HFFc6 (cell line): ENCODE measurements at regions not wholly inside any gene's neighbourhood (a gene's known extent, or its start where the extent isn't known, plus 50 kb on each side); places are given as distances from the start of the nearest gene placed in this dataset.

Experiments used
- DNase-seq: peaks from one replicate; pipeline ENCODE4 v3.0.0-alpha.2; 2018
- H3K27ac Mint-ChIP-seq: 2 replicates; pipeline ENCODE4 v1.8.0; 2020; ENCODE audit warnings: mild to moderate bottlenecking, mixed read lengths
- H3K27me3 Mint-ChIP-seq: 2 replicates; pipeline ENCODE4 v1.8.0; 2021; ENCODE audit warnings: mild to moderate bottlenecking, moderate library complexity, mixed read lengths; ENCODE audit not compliant: insufficient read depth
- H3K36me3 Mint-ChIP-seq: 2 replicates; pipeline ENCODE4 v1.8.0; 2021; ENCODE audit warnings: low read depth, mixed read lengths
- H3K4me1 Mint-ChIP-seq: 2 replicates; pipeline ENCODE4 v1.8.0; 2020; ENCODE audit warnings: low read depth, mixed read lengths
- H3K4me3 Mint-ChIP-seq: 2 replicates; pipeline ENCODE4 v1.8.0; 2020; ENCODE audit warnings: mild to moderate bottlenecking, moderate library complexity, mixed read lengths
- H3K9me3 Mint-ChIP-seq: 2 replicates; pipeline ENCODE4 v1.8.0; 2020; ENCODE audit warnings: mild to moderate bottlenecking, mixed read lengths
- TF ChIP-seq, protein P1 (sequence below): fragments of 200-600 bp; sonication (generic); IDR thresholded peaks from 2 replicates; pipeline ENCODE4 v1.5.0; 2021; ENCODE audit warnings: antibody characterized with exemption, mild to moderate bottlenecking

DNA sequence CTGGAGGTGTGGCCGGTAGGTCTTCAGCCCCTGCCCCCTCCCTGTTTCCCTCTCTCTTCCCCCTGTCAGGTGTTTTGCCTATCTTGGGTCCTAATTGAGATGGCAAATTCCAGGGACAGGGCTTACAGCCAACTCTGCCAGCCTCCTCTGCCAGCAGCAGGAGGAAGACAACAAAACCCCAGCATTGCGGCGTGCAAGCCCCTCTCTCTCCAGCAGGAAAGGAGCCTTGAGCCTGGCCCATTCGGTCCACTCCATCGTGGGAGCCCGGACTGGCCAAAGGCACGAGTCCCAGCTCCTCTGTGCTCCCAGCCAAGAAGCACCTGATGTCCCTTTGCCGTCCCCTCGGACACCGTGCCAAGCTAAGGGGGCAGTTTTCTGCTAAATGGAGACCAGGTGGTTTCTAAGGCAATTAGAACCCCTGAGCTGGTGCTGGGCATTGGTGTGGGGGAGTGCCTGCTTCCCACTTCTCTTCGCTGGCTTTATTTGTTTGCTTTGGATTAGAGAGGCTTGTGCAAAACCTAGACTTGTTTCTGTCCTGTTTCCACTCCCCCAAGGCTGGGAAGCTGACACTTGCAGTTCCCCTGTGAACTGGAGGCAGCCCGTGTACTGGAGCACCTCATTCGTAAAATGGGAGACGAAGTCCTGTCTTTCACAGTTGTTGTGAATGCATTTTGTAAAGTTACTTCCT is 57.1 kb upstream of the LHX5 start:
- Mint-ChIP-seq H3K9me3 (no peaks in the 10 kb centered on the region), H3K4me1 (no peaks in the 10 kb centered on the region), H3K36me3 (no peaks in the 10 kb centered on the region), H3K4me3 (no peak overlapping the region), H3K27me3 (peaks cover 20% of the 10 kb centered on the region), H3K27ac (no peak overlapping the region)
- no peak for DNase-seq
- TF ChIP-seq, protein P1, sequence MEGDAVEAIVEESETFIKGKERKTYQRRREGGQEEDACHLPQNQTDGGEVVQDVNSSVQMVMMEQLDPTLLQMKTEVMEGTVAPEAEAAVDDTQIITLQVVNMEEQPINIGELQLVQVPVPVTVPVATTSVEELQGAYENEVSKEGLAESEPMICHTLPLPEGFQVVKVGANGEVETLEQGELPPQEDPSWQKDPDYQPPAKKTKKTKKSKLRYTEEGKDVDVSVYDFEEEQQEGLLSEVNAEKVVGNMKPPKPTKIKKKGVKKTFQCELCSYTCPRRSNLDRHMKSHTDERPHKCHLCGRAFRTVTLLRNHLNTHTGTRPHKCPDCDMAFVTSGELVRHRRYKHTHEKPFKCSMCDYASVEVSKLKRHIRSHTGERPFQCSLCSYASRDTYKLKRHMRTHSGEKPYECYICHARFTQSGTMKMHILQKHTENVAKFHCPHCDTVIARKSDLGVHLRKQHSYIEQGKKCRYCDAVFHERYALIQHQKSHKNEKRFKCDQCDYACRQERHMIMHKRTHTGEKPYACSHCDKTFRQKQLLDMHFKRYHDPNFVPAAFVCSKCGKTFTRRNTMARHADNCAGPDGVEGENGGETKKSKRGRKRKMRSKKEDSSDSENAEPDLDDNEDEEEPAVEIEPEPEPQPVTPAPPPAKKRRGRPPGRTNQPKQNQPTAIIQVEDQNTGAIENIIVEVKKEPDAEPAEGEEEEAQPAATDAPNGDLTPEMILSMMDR, result no peak

DNA sequence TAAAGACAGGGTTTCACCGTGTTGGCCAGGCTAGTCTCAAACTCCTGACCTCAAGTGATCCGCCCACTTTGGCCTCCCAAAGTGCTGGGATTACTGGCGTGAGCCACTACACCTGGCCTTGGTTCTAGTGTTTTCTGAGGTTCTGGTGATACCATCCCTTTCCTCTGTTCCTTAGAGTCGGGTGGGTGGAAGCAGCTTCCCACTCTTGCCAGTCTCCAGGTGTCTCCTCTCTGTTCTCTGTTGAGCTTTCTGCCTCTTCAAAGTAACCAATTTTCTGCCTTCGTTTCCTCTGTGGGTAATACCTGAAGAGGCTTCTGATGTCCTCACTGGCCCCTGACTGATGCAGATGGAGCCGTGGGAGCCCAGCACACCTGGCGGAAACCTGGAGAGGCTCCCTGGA is 53.4 kb upstream of the LHX5 start:
- Mint-ChIP-seq H3K4me3 (no peak overlapping the region), H3K27ac (no peak overlapping the region), H3K9me3 (no peaks in the 10 kb centered on the region), H3K36me3 (no peaks in the 10 kb centered on the region), H3K4me1 (no peaks in the 10 kb centered on the region), H3K27me3 (peaks cover 37% of the 10 kb centered on the region)
- TF ChIP-seq, protein P1, result no peak
- DNase-seq, result no peak

DNA sequence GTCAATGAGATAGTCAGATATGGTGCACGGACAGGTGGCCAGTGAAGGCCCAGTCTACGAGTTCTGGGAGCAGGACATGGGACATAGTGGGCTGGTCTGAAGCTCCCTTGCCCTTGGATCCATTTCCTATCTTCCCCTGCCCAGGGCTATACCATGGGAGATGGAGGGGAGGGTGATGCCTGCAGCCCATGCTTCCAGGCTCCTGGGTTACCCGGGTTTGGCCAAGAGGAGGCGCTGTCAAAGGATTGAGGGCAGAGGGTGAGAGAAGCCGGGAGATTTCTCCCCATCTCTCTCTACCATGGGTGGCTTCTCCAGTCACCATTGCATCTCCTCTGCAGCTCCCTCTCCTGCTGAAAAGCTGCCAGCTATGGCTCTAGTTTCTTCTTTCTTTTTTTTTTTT is 52.8 kb upstream of the LHX5 start:
- DNase-seq, result no peak
- H3K27me3 Mint-ChIP-seq, result peaks cover 37% of the 10 kb centered on the region
- TF ChIP-seq, protein P1, result no peak; the same call in 1 of the 2 replicates
- no peaks in the 10 kb centered on the region for H3K36me3 Mint-ChIP-seq
- H3K4me1 Mint-ChIP-seq, result no peaks in the 10 kb centered on the region
- H3K27ac Mint-ChIP-seq, result no peak overlapping the region
- H3K9me3 Mint-ChIP-seq, result no peaks in the 10 kb centered on the region
- no peak overlapping the region for H3K4me3 Mint-ChIP-seq

DNA sequence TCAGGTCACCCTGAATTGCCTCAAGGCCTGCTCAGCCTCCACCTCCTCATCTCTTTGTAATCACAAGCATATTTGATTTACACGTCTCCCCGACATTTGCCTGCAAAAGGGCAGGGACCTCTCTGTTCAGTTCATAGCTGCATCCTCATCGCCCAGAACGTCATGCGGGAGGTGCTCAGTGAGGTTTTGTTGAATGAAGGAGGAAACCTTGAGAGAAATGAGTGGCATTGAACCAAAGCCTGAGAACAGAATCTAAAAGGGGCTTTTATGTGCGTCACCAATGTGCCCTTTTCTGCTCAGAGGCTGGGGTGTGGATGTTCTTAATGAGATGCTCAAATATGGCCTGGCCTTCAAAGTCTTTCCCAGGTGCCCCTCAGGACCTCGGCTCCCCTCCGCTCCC is 50.0 kb upstream of the LHX5 start:
- Mint-ChIP-seq H3K36me3 (no peaks in the 10 kb centered on the region), H3K27ac (no peak overlapping the region), H3K4me1 (no peaks in the 10 kb centered on the region), H3K4me3 (no peak overlapping the region), H3K27me3 (peaks cover 50% of the 10 kb centered on the region), H3K9me3 (no peaks in the 10 kb centered on the region)
- TF ChIP-seq, protein P1, result no peak
- DNase-seq, result no peak
